HepG2 (cell line): ENCODE measurements at regions not wholly inside any gene's neighbourhood (a gene's known extent, or its start where the extent isn't known, plus 50 kb on each side); places are given as distances from the start of the nearest gene placed in this dataset.

Source experiments
- CBX2 ChIP-seq, 2 experiments: fragments of 200-600 bp in 1 of 2; sonication (generic); formaldehyde crosslinking in 1 of 2; IDR thresholded peaks; 2 replicates each; pipeline versions ENCODE4 v1.7.0 to v1.8.1; 2018 to 2022; ENCODE audit warnings: low read depth in 2 of 2, low read length in 1 of 2, mild to moderate bottlenecking in 1 of 2, missing genetic modification reagents in 1 of 2
- CENPT ChIP-seq: sonication (generic); formaldehyde crosslinking; IDR thresholded peaks from 2 replicates; pipeline ENCODE4 v1.8.0; 2022; ENCODE audit warnings: low read depth, mild to moderate bottlenecking, moderate library complexity, missing genetic modification reagents
- DNMT1 ChIP-seq: sonication (generic); formaldehyde crosslinking; IDR thresholded peaks from 2 replicates; pipeline ENCODE4 v1.5.1; 2020; ENCODE audit warnings: mild to moderate bottlenecking, missing genetic modification reagents
- DPF2 ChIP-seq: sonication (generic); formaldehyde crosslinking; IDR thresholded peaks from 2 replicates; pipeline ENCODE4 v1.4.0; 2020; ENCODE audit warnings: mild to moderate bottlenecking, low read depth, missing genetic modification reagents, borderline replicate concordance
- FOXA1 ChIP-seq, 2 experiments: fragments of 450-650 bp in 1 of 2; sonication (generic) in 1 of 2; formaldehyde crosslinking in 1 of 2; IDR thresholded peaks; 2 replicates each; pipeline versions ENCODE4 v1.4.0 to v1.6.1; 2016 to 2020; ENCODE audit warnings: missing genetic modification reagents in 1 of 2
- GLMP ChIP-seq: sonication (generic); formaldehyde crosslinking; IDR thresholded peaks from 2 replicates; pipeline ENCODE4 v1.9.0; 2021; ENCODE audit warnings: missing genetic modification reagents, mild to moderate bottlenecking, borderline replicate concordance
- HOXD1 ChIP-seq: sonication (generic); formaldehyde crosslinking; IDR thresholded peaks from 2 replicates; pipeline ENCODE4 v1.5.0; 2020; ENCODE audit warnings: missing genetic modification reagents
- IKZF1 ChIP-seq: fragments of 450-650 bp; IDR thresholded peaks from 2 replicates; pipeline ENCODE4 v1.7.1; 2016
- MTA3 ChIP-seq: sonication (generic); formaldehyde crosslinking; IDR thresholded peaks from 2 replicates; pipeline ENCODE4 v1.4.0; 2020; ENCODE audit warnings: missing genetic modification reagents
- NFRKB ChIP-seq: fragments of 450-650 bp; IDR thresholded peaks from 2 replicates; pipeline ENCODE4 v1.6.1; 2017
- SP5 ChIP-seq: IDR thresholded peaks from 2 replicates; pipeline ENCODE4 v1.6.1; 2016; ENCODE audit warnings: low read depth, borderline replicate concordance
- YY1 ChIP-seq: IDR thresholded peaks from 2 replicates; pipeline ENCODE4 v1.6.1; 2011; ENCODE audit warnings: low read length, low read depth, moderate library complexity, mild to moderate bottlenecking; ENCODE audit not compliant: insufficient read depth, insufficient replicate concordance
- ZBTB7B ChIP-seq: sonication (generic); formaldehyde crosslinking; IDR thresholded peaks from 2 replicates; pipeline ENCODE4 v1.4.0; 2020; ENCODE audit warnings: missing genetic modification reagents
- ZFYVE20 ChIP-seq: sonication (generic); formaldehyde crosslinking; IDR thresholded peaks from 2 replicates; pipeline ENCODE4 v1.8.0; 2023; ENCODE audit warnings: low read depth, mild to moderate bottlenecking, moderate library complexity, missing genetic modification reagents, borderline replicate concordance
- ZNF33B ChIP-seq: sonication (generic); formaldehyde crosslinking; IDR thresholded peaks from 2 replicates; pipeline ENCODE4 v1.5.1; 2020; ENCODE audit warnings: mild to moderate bottlenecking, missing genetic modification reagents
- ZNF407 ChIP-seq: sonication (generic); formaldehyde crosslinking; IDR thresholded peaks from one replicate; pipeline ENCODE4 v1.5.1; 2020; ENCODE audit warnings: mild to moderate bottlenecking, missing genetic modification reagents; ENCODE audit errors: not compliant biosample characterization
- ZNF451 ChIP-seq: sonication (generic); formaldehyde crosslinking; IDR thresholded peaks from 2 replicates; pipeline ENCODE4 v1.5.0; 2020; ENCODE audit warnings: mild to moderate bottlenecking, missing genetic modification reagents
- ZNF460 ChIP-seq: sonication (generic); formaldehyde crosslinking; IDR thresholded peaks from 2 replicates; pipeline ENCODE4 v1.5.1; 2020; ENCODE audit warnings: missing genetic modification reagents, mild to moderate bottlenecking, borderline replicate concordance
- ZNF574 ChIP-seq: sonication (generic); formaldehyde crosslinking; IDR thresholded peaks from 2 replicates; pipeline ENCODE4 v1.4.0; 2020; ENCODE audit warnings: missing genetic modification reagents
- ZNF788 ChIP-seq: sonication (generic); formaldehyde crosslinking; IDR thresholded peaks from 2 replicates; pipeline ENCODE4 v1.5.0; 2020; ENCODE audit warnings: mild to moderate bottlenecking, missing genetic modification reagents, borderline replicate concordance

GRCh38 chr2:200064879-200065278, 109.5 kb downstream of the MAIP1 start (continued):
- TF ChIP-seq ZNF407 (CRISPR knock-in tag) (no peak), MTA3 (CRISPR knock-in tag) (no peak), ZNF33B (CRISPR knock-in tag) (no peak), GLMP (CRISPR knock-in tag) (no peak), YY1 (no peak), HOXD1 (CRISPR knock-in tag) (no peak), ZFYVE20 (CRISPR knock-in tag) (no peak), ZNF451 (CRISPR knock-in tag) (no peak), FOXA1 (IDR thresholded peaks at IDR 0.05) (0 out of 2 replicates have a peak, but pooled peaks have one; percentile 8), FOXA1 (CRISPR knock-in tag; IDR thresholded peaks at IDR 0.05) (no peak), CENPT (CRISPR knock-in tag) (no peak), SP5 (CRISPR knock-in tag) (no peak), CBX2 (IDR thresholded peaks at IDR 0.05; ENCODE audit: low read depth, low read length) (no peak), CBX2 (CRISPR knock-in tag; IDR thresholded peaks at IDR 0.05; ENCODE audit: low read depth) (no peak), ZBTB7B (CRISPR knock-in tag) (no peak), ZNF574 (CRISPR knock-in tag) (no peak), DNMT1 (CRISPR knock-in tag) (no peak), DPF2 (no peak), NFRKB (no peak), IKZF1 (0 out of 2 replicates have a peak, but pooled peaks have one; percentile 86), ZNF788 (CRISPR knock-in tag) (no peak), ZNF460 (no peak)
